Fibroblast of lung (primary cell): ENCODE measurements at regions not wholly inside any gene's neighbourhood (a gene's known extent, or its start where the extent isn't known, plus 50 kb on each side); places are given as distances from the start of the nearest gene placed in this dataset.

Experiments used
- CTCF ChIP-seq, 2 donors: IDR thresholded peaks in 1 of 2; conservative IDR thresholded peaks in 1 of 2; 1 replicate in 1 of 2; 2 replicates in 1 of 2; pipeline ENCODE4 v1.5.1; 2011 to 2012; ENCODE audit warnings: low read length in 2 of 2, control low read depth in 1 of 2, inconsistent platforms in 1 of 2, low read depth in 1 of 2, mild to moderate bottlenecking in 1 of 2
- EZH2 ChIP-seq: IDR thresholded peaks from 2 replicates; pipeline ENCODE4 v1.5.1; 2012; ENCODE audit warnings: low read length, control low read depth, mild to moderate bottlenecking; ENCODE audit errors: missing control alignments

GRCh38 chrX:11040996-11041395, 70.1 kb upstream of the HCCS start:
- no peak for TF ChIP-seq EZH2
- TF ChIP-seq CTCF (conservative IDR thresholded peaks at IDR 0.05 in 1 of 2, IDR thresholded peaks at IDR 0.05 in 1 of 2; ENCODE audit: low read depth in 1 of 2, low read length in 2 of 2), result no peak
